ENCODE measurements at regions not wholly inside any gene's neighbourhood (a gene's known extent, or its start where the extent isn't known, plus 50 kb on each side); places are given as distances from the start of the nearest gene placed in this dataset.
A peak's percentile ranks its signal among the peaks of the same experiment; 100 is the strongest.

DNA sequence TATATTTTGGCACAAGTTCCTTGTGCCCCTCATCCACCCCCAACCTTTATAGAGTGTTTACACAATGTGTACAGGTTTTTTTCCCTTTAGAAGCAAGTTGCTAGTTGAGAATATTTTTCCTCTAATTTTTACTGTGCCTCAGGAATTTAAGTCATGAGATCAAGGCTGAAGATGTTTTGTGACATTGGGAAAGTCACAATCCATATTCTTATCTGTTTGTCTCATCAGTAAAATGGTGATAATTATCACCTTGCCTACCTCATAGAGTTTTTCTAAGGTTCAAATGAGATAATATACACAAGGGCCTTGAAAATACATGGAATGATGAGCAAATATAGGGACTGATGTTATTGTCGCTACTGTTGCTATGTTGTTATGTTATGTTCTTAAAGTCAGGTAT lies 109.6 kb upstream of the DIAPH2 start:
- Mint-ChIP-seq H3K36me3 (ENCODE audit: low read depth) (no peaks in the 10 kb centered on the region), H3K9me3 (no peaks in the 10 kb centered on the region), H3K4me3 (no peak overlapping the region), H3K27ac (no peak overlapping the region), H3K4me1 (ENCODE audit: low read depth) (no peaks in the 10 kb centered on the region), H3K27me3 (peaks cover 4% of the 10 kb centered on the region)
- TF ChIP-seq, protein P1, sequence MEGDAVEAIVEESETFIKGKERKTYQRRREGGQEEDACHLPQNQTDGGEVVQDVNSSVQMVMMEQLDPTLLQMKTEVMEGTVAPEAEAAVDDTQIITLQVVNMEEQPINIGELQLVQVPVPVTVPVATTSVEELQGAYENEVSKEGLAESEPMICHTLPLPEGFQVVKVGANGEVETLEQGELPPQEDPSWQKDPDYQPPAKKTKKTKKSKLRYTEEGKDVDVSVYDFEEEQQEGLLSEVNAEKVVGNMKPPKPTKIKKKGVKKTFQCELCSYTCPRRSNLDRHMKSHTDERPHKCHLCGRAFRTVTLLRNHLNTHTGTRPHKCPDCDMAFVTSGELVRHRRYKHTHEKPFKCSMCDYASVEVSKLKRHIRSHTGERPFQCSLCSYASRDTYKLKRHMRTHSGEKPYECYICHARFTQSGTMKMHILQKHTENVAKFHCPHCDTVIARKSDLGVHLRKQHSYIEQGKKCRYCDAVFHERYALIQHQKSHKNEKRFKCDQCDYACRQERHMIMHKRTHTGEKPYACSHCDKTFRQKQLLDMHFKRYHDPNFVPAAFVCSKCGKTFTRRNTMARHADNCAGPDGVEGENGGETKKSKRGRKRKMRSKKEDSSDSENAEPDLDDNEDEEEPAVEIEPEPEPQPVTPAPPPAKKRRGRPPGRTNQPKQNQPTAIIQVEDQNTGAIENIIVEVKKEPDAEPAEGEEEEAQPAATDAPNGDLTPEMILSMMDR (IDR thresholded peaks at IDR 0.05) = no peak
- no peak for DNase-seq
- Histone ChIP-seq H3K27ac (ENCODE audit: low read depth in 1 of 2, low read length in 2 of 2) (no peak overlapping the region), H3K27me3 (ENCODE audit: control insufficient read depth in 1 of 2, insufficient read depth in 2 of 2, low read length in 2 of 2) (no peaks in the 10 kb centered on the region), H3K4me3 (ENCODE audit: low read length) (no peak overlapping the region), H3K4me1 (ENCODE audit: insufficient read depth, low read length) (no peaks in the 10 kb centered on the region), H3K9me3 (ENCODE audit: control insufficient read depth in 1 of 2, insufficient read depth in 1 of 2, low read length in 2 of 2) (no peaks in the 10 kb centered on the region), H3K36me3 (ENCODE audit: insufficient read depth, low read length) (no peaks in the 10 kb centered on the region)
- CTCF ChIA-PET = no interaction called here
- ATAC-seq (ENCODE audit: poor library complexity) = no peak
- intact Hi-C loops (cut with DNase I, micrococcal nuclease) = no loop called here
- POLR2A ChIA-PET = no interaction called here

DNA sequence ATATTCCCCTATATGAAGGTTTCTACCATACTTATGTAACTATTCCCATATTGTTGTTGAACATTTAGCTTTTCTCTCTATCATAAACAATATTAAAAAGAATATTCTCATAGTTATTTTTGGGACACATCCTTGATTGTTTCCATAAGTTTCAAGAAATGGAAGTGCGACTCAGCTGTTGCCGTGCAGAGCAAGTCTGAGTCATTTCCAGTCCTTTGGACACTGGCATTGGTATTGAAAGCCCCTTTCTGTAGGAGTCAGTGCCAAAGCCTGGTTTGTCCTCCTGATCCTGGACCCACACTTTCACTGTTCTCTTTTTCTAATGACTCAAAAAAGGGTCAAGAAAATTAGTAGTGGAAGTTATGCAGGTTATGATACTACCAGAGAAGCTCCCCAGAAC lies 108.3 kb upstream of the DIAPH2 start:
- Histone ChIP-seq H3K4me1 (ENCODE audit: insufficient read depth, low read length) (no peaks in the 10 kb centered on the region), H3K36me3 (ENCODE audit: insufficient read depth, low read length) (no peaks in the 10 kb centered on the region), H3K4me3 (ENCODE audit: low read length) (no peak overlapping the region), H3K27me3 (ENCODE audit: control insufficient read depth in 1 of 2, insufficient read depth in 2 of 2, low read length in 2 of 2) (no peaks in the 10 kb centered on the region), H3K9me3 (ENCODE audit: control insufficient read depth in 1 of 2, insufficient read depth in 1 of 2, low read length in 2 of 2) (no peaks in the 10 kb centered on the region), H3K27ac (ENCODE audit: low read depth in 1 of 2, low read length in 2 of 2) (no peak overlapping the region)
- Mint-ChIP-seq H3K36me3 (ENCODE audit: low read depth) (no peaks in the 10 kb centered on the region), H3K4me1 (ENCODE audit: low read depth) (no peaks in the 10 kb centered on the region), H3K27ac (no peak overlapping the region), H3K9me3 (no peaks in the 10 kb centered on the region), H3K27me3 (peaks cover 4% of the 10 kb centered on the region), H3K4me3 (no peak overlapping the region)
- ATAC-seq (ENCODE audit: poor library complexity) (no peak), DNase-seq (peak in 1 of 14 experiments; percentile 3)
- TF ChIP-seq, protein P1 (IDR thresholded peaks at IDR 0.05) = no peak
- ChIA-PET CTCF (no interaction called here), POLR2A (no interaction called here)
- intact Hi-C loops (cut with DNase I, micrococcal nuclease) = no loop called here

DNA sequence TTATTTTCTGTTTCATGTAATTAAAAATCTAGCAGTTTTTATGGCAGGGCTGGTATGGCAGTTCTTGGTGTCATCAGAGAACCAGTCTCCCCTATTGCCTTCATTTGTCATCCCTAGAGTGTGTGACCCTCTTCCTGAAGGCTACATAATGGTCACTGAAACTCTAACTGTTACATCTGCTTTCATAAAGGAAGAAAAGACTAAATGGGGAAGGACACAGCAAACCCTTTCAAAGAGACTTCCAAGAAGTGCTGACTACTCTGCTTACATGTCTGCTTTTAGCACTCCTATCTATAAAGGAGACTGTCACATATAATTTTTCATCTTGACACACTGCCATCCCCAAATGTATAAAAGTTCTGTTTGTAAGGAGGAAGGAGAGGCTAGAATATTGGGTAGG lies 105.9 kb upstream of the DIAPH2 start:
- H3K4me3 ChIP-seq (ENCODE audit: low read length) = no peak overlapping the region
- Mint-ChIP-seq H3K27ac (no peak overlapping the region), H3K27me3 (peaks cover 4% of the 10 kb centered on the region), H3K36me3 (ENCODE audit: low read depth) (no peaks in the 10 kb centered on the region), H3K4me3 (no peak overlapping the region), H3K4me1 (ENCODE audit: low read depth) (no peaks in the 10 kb centered on the region), H3K9me3 (no peaks in the 10 kb centered on the region)
- H3K27ac ChIP-seq (ENCODE audit: low read depth in 1 of 2, low read length in 2 of 2) = no peak overlapping the region
- ChIA-PET CTCF (no interaction called here), POLR2A (no interaction called here)
- TF ChIP-seq, protein P1 (IDR thresholded peaks at IDR 0.05) = no peak
- no peak for ATAC-seq (ENCODE audit: poor library complexity)
- H3K9me3 ChIP-seq (ENCODE audit: control insufficient read depth in 1 of 2, insufficient read depth in 1 of 2, low read length in 2 of 2) = no peaks in the 10 kb centered on the region
- no peaks in the 10 kb centered on the region for H3K4me1 ChIP-seq (ENCODE audit: insufficient read depth, low read length)
- no peaks in the 10 kb centered on the region for H3K27me3 ChIP-seq (ENCODE audit: control insufficient read depth in 1 of 2, insufficient read depth in 2 of 2, low read length in 2 of 2)
- H3K36me3 ChIP-seq (ENCODE audit: insufficient read depth, low read length) = no peaks in the 10 kb centered on the region
- intact Hi-C loops (cut with DNase I, micrococcal nuclease) = no loop called here
- DNase-seq = no peak

Measured in CD4-positive, alpha-beta T cell (primary cell).